IMR-90 (cell line): ENCODE measurements at regions not wholly inside any gene's neighbourhood (a gene's known extent, or its start where the extent isn't known, plus 50 kb on each side); places are given as distances from the start of the nearest gene placed in this dataset.

Source experiments
- ATAC-seq: fragments of 200-7000 bp; cut with Tn5 transposase; 2 replicates; pipeline ENCODE4 v1.9.1; 2020; ENCODE audit warnings: low read depth, mild to moderate bottlenecking, moderate library complexity
- BruUV-seq: library from RNA; stranded (reverse); fragments of 400-500 nt; replicated peaks from 2 replicates; lab custom pipeline; 2021; lab: Mats Ljungman, UMichigan
- CTCF ChIA-PET: fragments of 300-600 bp; formaldehyde crosslinking; extraction: SDS; loops from one replicate; lab custom pipeline; 2021; ENCODE audit warnings: antibody characterized with exemption; lab: Yijun Ruan, JAX
- POLR2A ChIA-PET: fragments of 300-600 bp; sonication (Branson Sonifier 250); formaldehyde crosslinking; loops from one replicate; lab custom pipeline; 2022; ENCODE audit warnings: antibody characterized with exemption; ENCODE audit not compliant: unreplicated experiment; lab: Charles Lee
- DNase-seq: peaks from one replicate; pipeline ENCODE4 v3.0.0; 2013
- H2AFZ ChIP-seq: replicated peaks from 2 replicates; pipeline ENCODE3; 2013; ENCODE audit warnings: low read length, mild to moderate bottlenecking; ENCODE audit not compliant: poor library complexity
- H2AK5ac ChIP-seq: 2 replicates; pipeline ENCODE4 v1.6.1; 2013; ENCODE audit warnings: low read depth, low read length, inconsistent platforms
- H2AK9ac ChIP-seq: replicated peaks from 2 replicates; pipeline ENCODE3; 2013; ENCODE audit warnings: mild to moderate bottlenecking, low read depth, low read length, moderate library complexity; ENCODE audit not compliant: poor library complexity
- H2BK120ac ChIP-seq: 2 replicates; pipeline ENCODE4 v1.6.1; 2013; ENCODE audit warnings: low read depth, low read length, inconsistent platforms
- H2BK15ac ChIP-seq: 3 replicates; pipeline ENCODE4 v1.6.1; 2013; ENCODE audit warnings: low read depth, low read length, inconsistent platforms
- H2BK20ac ChIP-seq: 2 replicates; pipeline ENCODE4 v1.6.1; 2013; ENCODE audit warnings: low read depth, mild to moderate bottlenecking, inconsistent platforms, low read length, moderate library complexity
- H2BK5ac ChIP-seq: 2 replicates; pipeline ENCODE4 v1.6.1; 2013; ENCODE audit warnings: mild to moderate bottlenecking, low read depth, low read length, inconsistent platforms; ENCODE audit not compliant: poor library complexity, severe bottlenecking
- H3K14ac ChIP-seq: replicated peaks from 2 replicates; pipeline ENCODE4 v1.6.1; 2013; ENCODE audit warnings: low read depth, low read length, inconsistent platforms
- H3K18ac ChIP-seq: 2 replicates; pipeline ENCODE4 v1.6.1; 2013; ENCODE audit warnings: low read depth, low read length, control low read depth
- H3K23ac ChIP-seq: 2 replicates; pipeline ENCODE4 v1.6.1; 2013; ENCODE audit warnings: low read depth, low read length, inconsistent platforms
- H3K27ac ChIP-seq: 2 replicates; pipeline ENCODE4 v1.5.1; 2013; ENCODE audit warnings: mild to moderate bottlenecking, control low read depth, low read length; ENCODE audit not compliant: insufficient read depth
- H3K27me3 ChIP-seq: 2 replicates; pipeline ENCODE4 v1.6.1; 2013; ENCODE audit warnings: low read length; ENCODE audit not compliant: control insufficient read depth, insufficient read depth
- H3K36me3 ChIP-seq: 2 replicates; pipeline ENCODE4 v1.6.1; 2013; ENCODE audit warnings: low read length, mixed read lengths; ENCODE audit not compliant: control insufficient read depth, insufficient read depth
- H3K4ac ChIP-seq: 2 replicates; pipeline ENCODE4 v1.6.1; 2013; ENCODE audit warnings: low read depth, low read length, inconsistent platforms
- H3K4me1 ChIP-seq: 2 replicates; pipeline ENCODE4 v1.6.1; 2013; ENCODE audit warnings: low read length, mixed read lengths; ENCODE audit not compliant: control insufficient read depth, insufficient read depth
- H3K4me2 ChIP-seq: 2 replicates; pipeline ENCODE4 v1.6.1; 2013; ENCODE audit warnings: low read depth, mild to moderate bottlenecking, control low read depth, low read length, moderate library complexity
- H3K4me3 ChIP-seq: 2 replicates; pipeline ENCODE4 v1.5.1; 2013; ENCODE audit warnings: low read depth, mild to moderate bottlenecking, control low read depth, low read length, moderate library complexity; ENCODE audit not compliant: insufficient read depth
- H3K56ac ChIP-seq: 2 replicates; pipeline ENCODE4 v1.6.1; 2013; ENCODE audit warnings: low read length, inconsistent platforms; ENCODE audit not compliant: insufficient read depth; ENCODE audit errors: extremely low read depth
- H3K79me1 ChIP-seq, 2 experiments: 2 replicates each; pipeline ENCODE4 v1.6.1; 2013; ENCODE audit warnings: low read length in 2 of 2, inconsistent platforms in 1 of 2, low read depth in 1 of 2
- H3K9ac ChIP-seq: 2 replicates; pipeline ENCODE4 v1.6.1; 2013; ENCODE audit warnings: low read depth, low read length, control low read depth
- H3K9me1 ChIP-seq: 2 replicates; pipeline ENCODE4 v1.6.1; 2013; ENCODE audit warnings: low read length, inconsistent platforms; ENCODE audit not compliant: insufficient read depth
- H3K9me3 ChIP-seq: 2 replicates; pipeline ENCODE4 v1.6.1; 2013; ENCODE audit warnings: low read length; ENCODE audit not compliant: control insufficient read depth, insufficient read depth
- H4K20me1 ChIP-seq: 2 replicates; pipeline ENCODE4 v1.6.1; 2013; ENCODE audit warnings: low read length, inconsistent platforms; ENCODE audit not compliant: insufficient read depth
- H4K5ac ChIP-seq: 2 replicates; pipeline ENCODE4 v1.6.1; 2013; ENCODE audit warnings: mild to moderate bottlenecking, low read depth, low read length, control low read depth
- H4K8ac ChIP-seq, 2 experiments: 2 replicates each; pipeline ENCODE4 v1.6.1; 2013; ENCODE audit warnings: low read depth in 2 of 2, low read length in 2 of 2, control low read depth in 1 of 2, inconsistent platforms in 1 of 2
- H4K91ac ChIP-seq: 2 replicates; pipeline ENCODE4 v1.6.1; 2013; ENCODE audit warnings: low read depth, low read length, inconsistent platforms; ENCODE audit not compliant: insufficient read depth
- BHLHE40 ChIP-seq: fragments of 150-350 bp; IDR thresholded peaks from 2 replicates; pipeline ENCODE4 v1.6.1; 2016; ENCODE audit warnings: mild to moderate bottlenecking, low read depth, low read length
- CEBPB ChIP-seq: IDR thresholded peaks from 2 replicates; pipeline ENCODE4 v1.6.1; 2012; ENCODE audit warnings: low read depth, low read length, improper control_type of control experiment
- CHD1 ChIP-seq: IDR thresholded peaks from 2 replicates; pipeline ENCODE4 v1.6.1; 2012; ENCODE audit warnings: low read depth, low read length, improper control_type of control experiment
- CTCF ChIP-seq: conservative IDR thresholded peaks from 2 replicates; pipeline ENCODE4 v1.5.1; 2012; ENCODE audit warnings: mild to moderate bottlenecking, low read depth, low read length, improper control_type of control experiment
- FOS ChIP-seq: fragments of 150-350 bp; IDR thresholded peaks from 2 replicates; pipeline ENCODE4 v1.6.1; 2016; ENCODE audit warnings: low read depth, low read length
- MAFK ChIP-seq: IDR thresholded peaks from 2 replicates; pipeline ENCODE4 v1.6.1; 2012; ENCODE audit warnings: low read depth, low read length, improper control_type of control experiment
- MAZ ChIP-seq: IDR thresholded peaks from 2 replicates; pipeline ENCODE4 v1.6.1; 2012; ENCODE audit warnings: low read depth, mild to moderate bottlenecking, low read length, improper control_type of control experiment, moderate library complexity, borderline replicate concordance
- MXI1 ChIP-seq: IDR thresholded peaks from 2 replicates; pipeline ENCODE4 v1.6.1; 2012; ENCODE audit warnings: low read depth, mild to moderate bottlenecking, low read length, moderate library complexity, borderline replicate concordance
- NFE2L2 ChIP-seq: fragments of 150-350 bp; IDR thresholded peaks from 2 replicates; pipeline ENCODE4 v1.6.1; 2016; ENCODE audit warnings: low read depth, mild to moderate bottlenecking, low read length
- POLR2A ChIP-seq: IDR thresholded peaks from 2 replicates; pipeline ENCODE4 v1.6.1; 2012; ENCODE audit warnings: mild to moderate bottlenecking, low read depth, low read length
- RAD21 ChIP-seq: IDR thresholded peaks from 2 replicates; pipeline ENCODE4 v1.6.1; 2012; ENCODE audit warnings: low read length, improper control_type of control experiment
- RCOR1 ChIP-seq: IDR thresholded peaks from 2 replicates; pipeline ENCODE4 v1.6.1; 2012; ENCODE audit warnings: mild to moderate bottlenecking, low read length, improper control_type of control experiment; ENCODE audit not compliant: insufficient replicate concordance
- RFX5 ChIP-seq: IDR thresholded peaks from 2 replicates; pipeline ENCODE4 v1.8.0; 2012; ENCODE audit warnings: low read depth, mild to moderate bottlenecking, low read length, moderate library complexity
- SMC3 ChIP-seq: fragments of 150-350 bp; IDR thresholded peaks from 2 replicates; pipeline ENCODE4 v1.6.1; 2016; ENCODE audit warnings: low read depth, mild to moderate bottlenecking, antibody characterized with exemption, low read length, moderate library complexity
- WGBS, 2 experiments: methylation state at CpG; one replicate each; pipeline versions ENCODE4 v1.1.5 to v1.1.7; 2013; ENCODE audit warnings: missing lambda C conversion rate in 2 of 2; ENCODE audit not compliant: insufficient read length in 1 of 2; ENCODE audit errors: extremely low coverage in 2 of 2; 5-methylcytosine and 5-hydroxymethylcytosine counted together
- dilution Hi-C: fragments of 300-500 bp; cut with HindIII; formaldehyde crosslinking; loops from one replicate; pipeline ENCODE4 v1.14.3; 2018; ENCODE audit warnings: low sequenced_read_pairs; ENCODE audit not compliant: unreplicated experiment
- in situ Hi-C: fragments of 300-500 bp; cut with MboI; formaldehyde crosslinking; loops from 3 replicates; pipeline ENCODE4 v1.14.3; 2019; ENCODE audit warnings: low sequenced_read_pairs, inconsistent platforms, mixed read lengths
- intact Hi-C: fragments of 100-400 bp; cut with micrococcal nuclease; formaldehyde crosslinking; loops from 2 replicates; pipeline ENCODE4 v1.10.0; 2022
- TF ChIP-seq, protein P1 (sequence below): fragments of 150-350 bp; IDR thresholded peaks from 2 replicates; pipeline ENCODE4 v1.6.1; 2016; ENCODE audit warnings: low read depth, mild to moderate bottlenecking, low read length, moderate library complexity, borderline replicate concordance

- Histone ChIP-seq H3K14ac (no peak overlapping the region), H3K4me3 (no peak overlapping the region), H3K4me2 (no peak overlapping the region), H2BK120ac (no peak overlapping the region), H3K27me3 (no peaks in the 10 kb centered on the region), H4K20me1 (no peaks in the 10 kb centered on the region), H3K27ac (no peak overlapping the region), H3K56ac (no peak overlapping the region), H2AK9ac (no peak overlapping the region), H3K18ac (no peak overlapping the region), H3K9me1 (no peaks in the 10 kb centered on the region), H4K91ac (no peak overlapping the region), H4K8ac (no peak overlapping the region), H3K9ac (no peak overlapping the region), H4K5ac (no peak overlapping the region), H3K36me3 (no peaks in the 10 kb centered on the region), H3K23ac (no peak overlapping the region), H3K4ac (no peak overlapping the region), H3K9me3 (peaks cover 6% of the 10 kb centered on the region; the same call in 1 of the 2 replicates), H2AFZ (no peak overlapping the region), H2BK5ac (no peak overlapping the region), H2AK5ac (no peak overlapping the region), H2BK15ac (no peak overlapping the region), H2BK20ac (no peak overlapping the region), H3K79me1 (no peaks in the 10 kb centered on the region), H3K4me1 (no peaks in the 10 kb centered on the region)
- WGBS, 2 experiments: no CpG with 5 or more reads among the region's 1 CpG
- no TSS peak for BruUV-seq
- CTCF ChIA-PET: no interaction called here
- POLR2A ChIA-PET: no interaction called here
- in situ Hi-C loops: no loop called here
- no peak for DNase-seq
- TF ChIP-seq, protein P1, sequence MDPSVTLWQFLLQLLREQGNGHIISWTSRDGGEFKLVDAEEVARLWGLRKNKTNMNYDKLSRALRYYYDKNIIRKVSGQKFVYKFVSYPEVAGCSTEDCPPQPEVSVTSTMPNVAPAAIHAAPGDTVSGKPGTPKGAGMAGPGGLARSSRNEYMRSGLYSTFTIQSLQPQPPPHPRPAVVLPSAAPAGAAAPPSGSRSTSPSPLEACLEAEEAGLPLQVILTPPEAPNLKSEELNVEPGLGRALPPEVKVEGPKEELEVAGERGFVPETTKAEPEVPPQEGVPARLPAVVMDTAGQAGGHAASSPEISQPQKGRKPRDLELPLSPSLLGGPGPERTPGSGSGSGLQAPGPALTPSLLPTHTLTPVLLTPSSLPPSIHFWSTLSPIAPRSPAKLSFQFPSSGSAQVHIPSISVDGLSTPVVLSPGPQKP: no peak
- TF ChIP-seq RAD21: no peak
- TF ChIP-seq BHLHE40: no peak
- TF ChIP-seq NFE2L2: no peak
- no peak for TF ChIP-seq POLR2A
- no peak for TF ChIP-seq CTCF
- TF ChIP-seq SMC3: no peak
- no peak for TF ChIP-seq MAFK
- TF ChIP-seq CEBPB: no peak
- no peak for TF ChIP-seq RFX5
- TF ChIP-seq CHD1: no peak
- TF ChIP-seq RCOR1: no peak
- TF ChIP-seq FOS: no peak
- TF ChIP-seq MAZ: no peak
- no peak for TF ChIP-seq MXI1
- dilution Hi-C loops: no loop called here
- intact Hi-C loops: no loop called here
- no peak for ATAC-seq
Observed at GRCh38 chr18:33866386-33866785, 288.4 kb downstream of the ASXL3 start.
